GM18873 (cell line): ENCODE measurements at regions not wholly inside any gene's neighbourhood (a gene's known extent, or its start where the extent isn't known, plus 50 kb on each side); places are given as distances from the start of the nearest gene placed in this dataset.

Experiments
- ATAC-seq: cut with Tn5 transposase; IDR thresholded peaks from one replicate; pipeline ENCODE4 v1.9.1; 2021; ENCODE audit warnings: mild to moderate bottlenecking, moderate library complexity, moderate number of reproducible peaks; ENCODE audit not compliant: unreplicated experiment, low FRiP score

DNA sequence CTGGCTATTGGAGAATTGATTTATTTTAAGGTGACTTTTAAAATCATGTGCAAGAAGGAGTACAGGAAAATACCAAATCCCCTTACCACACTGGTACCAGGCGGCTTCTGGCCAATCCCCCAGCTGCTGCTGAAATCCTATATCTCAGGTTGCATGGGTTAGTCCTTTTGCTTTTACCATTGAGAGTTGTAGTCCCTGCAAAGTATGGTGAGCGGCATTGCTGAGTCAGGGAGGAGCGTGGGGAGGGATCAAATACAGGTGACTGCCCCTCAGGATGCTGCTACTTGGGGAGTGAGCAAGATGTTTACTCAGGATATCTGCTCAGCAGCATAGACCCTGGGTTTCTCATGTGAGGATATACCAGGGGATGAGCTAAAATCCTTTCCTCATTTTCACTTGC, 131.9 kb upstream of the STAC start:
- no peak for ATAC-seq

- ATAC-seq, result no peak
These were observed 130.1 kb upstream of the STAC start for GRCh38 chr3:36250191-36250590.

GRCh38 chr3:36257158-36257852, 123.0 kb upstream of the STAC start:
- ATAC-seq, result no peak

DNA sequence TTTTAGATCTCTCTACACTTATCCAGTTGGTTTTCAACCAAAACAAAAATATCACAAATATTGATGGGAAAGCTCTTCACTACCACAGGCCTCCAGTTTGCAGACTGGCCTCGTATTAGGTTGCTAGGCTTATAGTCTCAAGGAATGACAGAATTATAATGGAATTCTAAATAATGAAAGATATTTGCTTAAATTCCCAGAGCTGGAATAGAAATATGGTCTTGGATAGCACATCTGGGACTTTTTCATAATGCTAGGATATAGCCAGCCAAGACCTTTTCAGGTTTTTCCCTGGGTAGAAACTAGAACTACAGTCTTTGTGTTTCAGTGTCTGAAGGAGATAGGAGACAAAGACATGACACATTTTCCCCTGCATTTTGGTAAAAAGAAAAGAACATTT, 121.9 kb upstream of the STAC start:
- ATAC-seq, result no peak

GRCh38 chr3:36259580-36259979, 120.7 kb upstream of the STAC start:
- ATAC-seq, result no peak

- ATAC-seq, result no peak
These were observed 111.0 kb upstream of the STAC start for GRCh38 chr3:36269274-36269673.

- no peak for ATAC-seq
These were observed 97.5 kb upstream of the STAC start for GRCh38 chr3:36282766-36283165.

GRCh38 chr3:36295296-36295695, 85.0 kb upstream of the STAC start:
- no peak for ATAC-seq

- ATAC-seq, result no peak
These were observed 83.1 kb upstream of the STAC start for GRCh38 chr3:36297195-36297594.

DNA sequence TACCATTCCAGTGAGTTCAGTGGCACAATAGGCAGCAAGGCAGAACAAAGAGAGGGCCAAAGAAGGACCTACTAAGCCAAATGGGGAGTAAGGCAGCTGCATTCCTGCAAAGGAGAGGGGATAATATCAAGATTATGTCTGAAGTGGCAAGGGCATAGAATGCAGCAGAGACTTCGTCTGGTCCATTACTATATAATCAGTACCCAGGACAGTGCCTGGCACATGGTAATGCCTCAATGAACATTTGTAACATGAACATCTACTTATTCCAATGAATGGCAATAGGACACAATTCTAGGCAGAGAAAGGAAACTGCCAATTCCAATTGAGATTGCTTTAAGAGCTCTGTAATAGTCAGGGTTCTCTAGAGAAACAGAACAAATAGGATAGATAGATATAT, 82.1 kb upstream of the STAC start:
- no peak for ATAC-seq

DNA sequence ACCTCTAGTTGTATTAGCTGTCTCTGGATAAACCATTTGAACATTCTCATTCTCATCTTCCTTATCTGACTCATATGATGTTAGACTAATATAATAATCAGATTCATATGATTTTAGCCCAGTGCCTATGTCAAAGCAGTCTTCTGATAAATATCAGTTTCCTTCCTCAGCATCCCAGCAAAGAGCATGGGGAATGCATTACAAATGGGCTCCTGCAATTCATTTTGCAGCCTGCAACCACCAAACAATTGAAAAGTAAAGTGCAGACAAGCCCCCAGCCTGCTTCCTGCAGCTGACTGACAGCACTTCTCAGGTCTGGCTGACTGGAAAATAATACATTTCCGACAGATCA, 78.2 kb upstream of the STAC start:
- ATAC-seq, result no peak

GRCh38 chr3:36302626-36303025, 77.7 kb upstream of the STAC start:
- no peak for ATAC-seq

- ATAC-seq, result no peak
These were observed 77.0 kb upstream of the STAC start for GRCh38 chr3:36303286-36303685.

GRCh38 chr3:36305929-36306520, 74.3 kb upstream of the STAC start:
- no peak for ATAC-seq

DNA sequence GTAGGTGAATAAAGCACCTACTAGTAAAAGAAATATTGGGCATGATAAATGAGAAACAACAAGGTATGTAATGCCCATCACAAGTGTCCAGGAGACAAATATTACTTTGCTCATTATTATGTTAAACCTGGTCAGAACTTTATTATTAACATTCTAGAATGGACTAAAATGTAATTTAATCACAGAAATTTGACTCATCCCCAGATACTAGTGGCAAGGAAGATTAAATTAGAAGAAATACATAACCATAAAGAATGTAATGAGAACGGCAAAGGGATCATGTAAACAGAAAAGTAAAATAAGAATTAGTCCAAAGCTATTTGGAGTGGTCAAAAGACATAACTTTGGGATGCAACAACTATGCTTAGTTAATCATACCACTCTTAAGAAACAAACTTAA, 71.2 kb upstream of the STAC start:
- no peak for ATAC-seq

GRCh38 chr3:36312351-36312750, 68.0 kb upstream of the STAC start:
- ATAC-seq, result no peak

- no peak for ATAC-seq
These were observed 62.4 kb upstream of the STAC start for GRCh38 chr3:36317915-36318314.

DNA sequence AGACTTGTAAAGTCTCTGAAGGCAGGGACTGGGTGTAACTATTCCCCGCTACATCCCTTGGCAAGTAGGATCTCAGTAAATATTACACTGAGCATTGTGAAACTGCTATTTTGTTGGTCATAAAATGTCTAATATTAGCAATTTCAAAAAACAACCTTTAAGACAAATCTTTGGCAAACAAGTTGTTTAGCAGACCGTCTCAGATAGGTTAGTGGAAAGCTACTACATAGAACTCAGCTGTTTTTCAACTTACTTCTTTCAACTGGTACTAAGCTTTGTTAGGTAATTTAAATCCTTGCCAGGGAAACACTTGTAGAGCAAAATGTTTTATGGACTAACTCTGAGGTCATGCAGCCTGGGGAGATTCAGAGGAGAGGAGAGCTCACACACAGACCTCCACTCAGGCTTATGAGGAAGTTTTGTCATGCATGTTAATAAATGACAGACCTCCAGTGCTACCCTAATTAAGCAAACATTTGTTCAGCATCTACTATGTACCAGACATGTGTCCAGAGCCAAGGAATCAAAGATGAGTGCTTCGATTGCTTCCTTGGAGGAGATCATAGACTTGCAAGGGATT, 61.6 kb upstream of the STAC start:
- ATAC-seq, result no peak

GRCh38 chr3:36319680-36320079, 60.6 kb upstream of the STAC start:
- ATAC-seq, result no peak
